ENCODE measurements at regions not wholly inside any gene's neighbourhood (a gene's known extent, or its start where the extent isn't known, plus 50 kb on each side); places are given as distances from the start of the nearest gene placed in this dataset.

DNA sequence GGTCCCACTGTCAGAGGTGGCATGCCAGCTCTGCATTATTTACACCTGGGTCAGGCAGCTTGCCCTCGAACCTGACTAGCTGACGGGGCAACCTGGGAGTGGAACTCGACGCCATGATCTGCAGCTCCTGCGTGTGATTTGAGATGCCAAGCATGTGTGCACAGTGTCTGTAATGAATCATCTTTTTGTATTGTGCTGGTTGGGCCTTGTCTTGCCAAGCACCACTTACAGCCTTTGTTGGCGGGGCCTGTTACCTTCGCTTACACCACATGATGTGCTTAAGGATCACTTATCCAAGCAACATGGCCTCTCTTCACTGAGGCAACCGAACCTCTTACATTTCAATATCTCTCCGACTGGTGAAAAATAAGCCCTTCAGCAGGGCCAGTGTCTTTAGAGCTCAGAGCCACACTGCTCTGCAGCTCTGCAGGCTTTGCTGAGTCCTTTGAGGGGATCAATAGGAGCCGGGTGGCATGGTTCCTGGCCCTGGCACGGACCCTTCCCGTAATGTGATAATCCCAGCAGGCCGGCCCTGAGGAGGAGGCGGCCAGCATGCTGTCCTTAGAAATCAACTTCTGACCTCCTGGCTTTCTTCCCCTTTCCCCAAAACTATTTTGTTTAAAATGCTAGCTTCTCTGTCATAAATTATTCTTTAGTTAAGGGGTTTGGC, 297.7 kb upstream of the CD180 start:
- no peak for DNase-seq (ENCODE audit: low spot score)

DNA sequence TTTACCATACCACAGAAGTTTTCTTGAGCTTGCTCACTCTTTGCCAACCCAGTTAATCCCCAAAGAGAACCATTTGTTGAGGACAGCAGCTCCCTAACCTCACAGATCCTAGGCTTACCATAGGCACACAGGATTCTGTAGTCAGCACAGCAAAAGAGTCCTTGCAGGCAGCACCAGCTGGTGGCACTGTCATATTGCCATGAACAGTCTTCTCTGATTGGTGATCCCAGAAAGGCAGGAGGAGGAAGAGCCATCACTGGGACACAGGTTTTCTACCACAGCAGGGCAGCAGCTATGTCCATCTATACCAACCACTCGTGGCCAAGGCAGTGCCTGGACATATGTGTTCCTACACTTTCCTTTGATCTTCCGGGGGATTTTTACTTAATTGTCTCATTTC, 297.1 kb upstream of the CD180 start:
- ATAC-seq, result peak; percentile 99
- peak; percentile 69 for DNase-seq (ENCODE audit: low spot score)

More for the DNA sequence above, 297.7 kb upstream of the CD180 start:
- ATAC-seq, result peak; percentile 60

DNA sequence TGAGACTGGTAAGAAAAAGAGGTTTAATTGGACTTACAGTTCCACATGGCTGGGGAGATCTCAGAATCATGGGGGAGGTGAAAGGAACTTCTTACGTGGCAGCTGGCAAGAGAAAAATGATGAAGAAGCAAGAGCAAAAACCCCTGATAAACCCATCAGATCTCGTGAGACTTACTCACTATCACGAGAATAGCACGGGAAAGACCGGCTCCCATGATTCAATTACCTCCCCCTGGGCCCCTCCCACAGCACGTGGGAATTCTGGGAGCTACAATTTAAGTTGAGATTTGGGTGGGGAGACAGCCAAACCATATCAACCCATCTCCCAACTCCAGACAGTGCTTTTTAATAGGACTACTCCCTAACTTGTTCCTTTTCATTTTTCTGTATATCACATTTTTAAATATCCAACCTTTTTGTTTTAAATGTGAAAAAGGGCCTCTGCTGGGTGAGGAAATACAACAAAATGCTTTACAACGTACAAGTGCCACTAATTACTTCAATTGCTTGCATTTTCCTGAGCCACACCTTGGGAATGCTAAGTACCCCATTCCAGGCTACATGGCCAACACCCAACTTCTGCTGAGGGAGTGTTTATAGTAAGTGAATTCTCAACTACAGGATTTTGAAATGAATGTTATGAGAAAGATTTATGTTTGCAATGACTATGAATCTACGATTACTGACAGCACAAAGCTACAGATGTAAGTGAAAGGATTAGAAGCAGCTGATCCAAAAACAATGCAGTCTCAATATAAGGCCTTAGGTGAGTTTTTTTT, 294.1 kb upstream of the CD180 start:
- ATAC-seq (no peak), DNase-seq (ENCODE audit: low spot score) (no peak)

DNA sequence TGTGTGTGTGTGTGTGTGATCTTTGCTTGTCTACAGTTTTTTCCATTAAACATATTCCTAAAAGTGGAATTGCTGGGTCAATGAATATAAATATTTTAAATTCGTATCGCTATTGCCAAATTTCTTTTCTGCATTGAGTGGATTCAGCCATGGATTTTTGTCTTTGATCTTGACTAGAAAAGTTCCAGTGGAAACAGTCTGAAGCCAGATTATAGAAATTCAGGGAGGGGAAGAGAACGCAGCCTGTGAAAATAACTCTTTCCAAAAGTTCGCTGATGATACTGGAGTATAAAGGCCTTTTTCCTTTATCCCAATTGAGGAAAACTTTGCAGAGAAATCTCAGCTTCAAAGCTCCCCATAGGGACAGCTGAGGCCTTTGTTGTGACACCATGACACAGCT, 292.3 kb upstream of the CD180 start:
- ATAC-seq (no peak), DNase-seq (ENCODE audit: low spot score) (no peak)

DNA sequence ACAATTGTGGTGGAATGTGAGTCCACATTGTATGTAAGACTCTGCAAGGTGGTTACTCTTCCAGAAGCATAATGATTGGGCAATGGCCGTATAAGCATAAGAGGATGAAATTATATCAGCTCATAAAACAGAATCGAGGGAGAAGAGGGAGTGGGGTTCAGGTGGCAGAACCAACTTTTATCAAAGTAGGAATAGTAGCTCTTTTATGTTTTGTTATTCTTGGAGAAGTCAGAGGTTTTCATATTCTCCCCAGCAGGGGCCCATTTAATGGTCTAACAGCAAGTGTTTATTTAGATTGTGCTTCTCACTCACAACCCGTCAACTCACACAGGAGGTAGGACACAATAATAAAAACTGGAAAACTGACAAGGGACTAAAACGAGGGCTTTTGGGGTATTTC, 291.3 kb upstream of the CD180 start:
- ATAC-seq (no peak), DNase-seq (ENCODE audit: low spot score) (no peak)

DNA sequence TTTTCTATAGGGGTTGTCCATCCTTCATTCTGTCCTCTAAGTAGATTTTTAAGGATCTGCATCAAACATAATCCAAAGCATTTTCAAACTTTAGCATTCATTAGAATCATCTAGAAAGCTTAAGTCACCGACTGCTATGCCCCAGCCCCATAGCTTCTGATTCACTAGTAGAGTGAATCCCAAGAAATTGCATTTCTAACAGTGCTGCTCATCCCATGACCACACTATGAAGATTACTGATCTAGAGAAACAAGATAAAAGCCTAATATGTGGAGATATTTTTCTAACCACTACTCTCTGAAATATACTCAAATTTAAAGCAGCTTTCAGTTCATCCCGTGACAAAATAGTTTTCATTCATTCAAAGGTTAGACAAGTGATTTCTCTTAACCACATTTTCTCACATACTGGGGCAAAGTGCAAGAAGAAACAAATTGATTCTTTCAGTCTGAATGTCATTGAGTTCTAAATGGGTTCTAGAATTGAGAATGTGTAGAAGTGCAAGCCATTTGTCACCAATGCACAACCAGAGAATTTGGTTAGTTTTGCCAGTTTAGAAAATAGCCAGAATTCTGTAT, 286.9 kb upstream of the CD180 start:
- no peak for ATAC-seq
- no peak for DNase-seq (ENCODE audit: low spot score)

DNA sequence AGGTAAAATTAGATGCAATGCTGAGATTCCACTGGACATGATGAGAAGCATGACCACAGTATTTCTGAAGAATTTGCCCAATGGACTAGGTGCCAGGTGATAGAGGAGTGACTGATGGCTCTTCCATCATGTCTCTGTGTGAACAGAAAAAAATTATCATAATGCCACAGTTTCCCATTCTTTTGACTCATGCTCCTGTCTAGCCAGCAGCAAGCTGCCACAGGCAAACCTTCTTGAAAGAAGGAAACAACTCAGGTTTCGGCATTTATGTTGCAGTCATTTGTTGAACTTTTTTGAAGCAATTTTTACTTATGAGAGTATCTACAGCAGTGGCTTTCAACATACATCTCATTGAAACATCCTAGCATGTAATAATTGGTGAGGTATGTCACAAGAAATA, 284.8 kb upstream of the CD180 start:
- DNase-seq (ENCODE audit: low spot score), result no peak
- no peak for ATAC-seq

DNA sequence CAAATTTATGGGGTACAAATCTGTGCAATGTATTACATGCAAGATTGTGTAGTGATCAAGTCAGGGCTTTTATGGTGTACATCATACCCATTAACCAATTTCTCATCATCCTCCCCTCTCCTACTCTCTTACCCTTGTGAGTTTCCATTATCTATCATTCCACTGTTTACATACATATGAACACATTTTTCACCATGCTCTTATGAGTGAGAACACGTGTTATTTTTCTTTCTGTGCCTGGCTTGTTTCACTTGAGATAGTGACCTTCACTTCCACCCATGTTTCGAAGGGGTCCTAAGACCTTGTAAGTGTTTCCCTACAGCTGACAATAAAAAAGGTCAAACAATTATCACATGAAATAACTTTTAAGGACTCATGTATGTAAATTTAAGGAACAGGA, 281.7 kb upstream of the CD180 start:
- DNase-seq (ENCODE audit: low spot score), result no peak
- ATAC-seq, result no peak

DNA sequence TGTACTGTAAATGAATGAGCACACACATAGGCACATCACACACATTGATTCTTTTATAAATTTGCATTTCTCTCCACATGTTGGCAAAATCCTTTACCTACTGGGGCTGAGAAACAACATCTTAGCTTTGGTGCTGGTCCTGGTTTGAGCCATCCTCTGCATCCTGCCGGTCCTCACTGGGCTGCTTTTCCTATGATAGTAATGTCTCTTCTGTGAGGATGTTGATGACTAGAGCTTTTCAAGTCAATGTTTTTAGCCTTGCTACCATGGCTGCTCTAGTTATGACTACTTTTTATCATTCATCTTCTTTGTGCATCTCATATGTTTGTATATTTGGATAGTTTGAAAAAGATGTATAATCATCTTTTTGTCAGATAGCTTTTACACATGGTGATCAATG, 280.4 kb upstream of the CD180 start:
- no peak for ATAC-seq
- DNase-seq (ENCODE audit: low spot score), result no peak

DNA sequence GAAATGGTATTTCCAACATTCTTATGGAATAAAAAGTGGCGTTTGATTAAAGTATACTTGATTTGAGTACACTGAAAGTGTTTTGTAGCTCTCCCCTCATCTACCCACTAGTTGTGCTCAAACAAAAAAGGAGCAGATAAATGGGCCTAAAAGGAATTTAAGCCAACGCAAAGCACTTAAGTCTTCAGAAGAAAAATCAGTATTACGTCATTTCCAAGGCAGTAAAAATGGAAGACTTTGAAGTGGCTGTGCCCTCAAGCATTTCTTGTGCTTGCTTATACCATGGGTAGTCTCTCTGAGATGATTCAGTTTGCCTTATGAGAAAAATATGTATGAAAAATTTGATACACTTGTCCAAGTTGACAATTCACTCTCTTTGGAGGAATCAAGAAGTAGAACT, 279.9 kb upstream of the CD180 start:
- DNase-seq (ENCODE audit: low spot score) (no peak), ATAC-seq (no peak)

DNA sequence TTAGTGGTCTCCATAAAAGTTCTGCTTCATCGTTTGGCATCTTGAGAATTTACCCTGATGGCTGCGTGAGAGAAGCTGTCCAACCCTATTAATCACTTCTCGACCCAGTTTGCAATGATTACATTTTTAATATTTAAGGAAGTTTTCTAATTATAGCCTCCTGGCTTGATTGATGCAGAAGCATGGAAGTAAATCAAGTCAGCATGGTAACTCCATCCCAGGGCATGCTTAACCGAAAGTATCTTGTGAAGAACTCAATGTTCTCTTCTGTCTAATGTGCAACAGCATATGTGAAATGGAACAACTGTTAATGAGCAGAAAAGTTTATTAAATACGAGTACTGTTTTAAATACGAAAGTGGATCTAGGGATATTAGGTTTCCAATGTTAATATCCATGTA, 278.9 kb upstream of the CD180 start:
- ATAC-seq (no peak), DNase-seq (ENCODE audit: low spot score) (no peak)

DNA sequence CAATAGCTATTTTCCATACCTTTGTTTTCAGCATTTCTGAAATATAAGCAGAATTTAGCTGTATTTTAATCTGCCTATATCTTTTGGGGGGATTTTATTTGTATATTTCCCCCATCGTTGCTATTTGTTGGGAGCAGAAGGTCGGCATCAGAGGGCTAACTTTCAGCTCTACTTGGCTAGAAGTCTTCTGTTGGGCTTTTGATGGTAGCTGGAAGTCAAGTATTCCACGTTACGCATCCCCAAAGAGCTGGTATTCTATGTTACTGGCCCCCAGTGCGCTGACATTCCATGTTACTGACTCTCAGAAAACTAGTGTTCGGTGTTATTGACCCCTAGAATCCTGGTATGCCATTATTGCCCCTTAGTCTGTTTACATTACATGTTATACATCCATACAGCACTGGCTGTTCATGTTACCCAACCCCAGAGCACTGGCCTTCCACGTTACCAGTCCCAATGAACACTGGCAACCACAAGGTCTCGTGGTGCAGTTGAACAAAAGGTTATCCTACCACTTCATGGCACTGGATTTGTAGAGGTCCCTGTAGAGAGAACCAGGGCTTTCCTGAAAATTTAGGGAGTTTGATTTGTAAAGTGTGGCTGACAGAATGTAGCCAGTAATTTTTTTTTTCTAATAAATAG, 278.1 kb upstream of the CD180 start:
- ATAC-seq (no peak), DNase-seq (ENCODE audit: low spot score) (no peak)

DNA sequence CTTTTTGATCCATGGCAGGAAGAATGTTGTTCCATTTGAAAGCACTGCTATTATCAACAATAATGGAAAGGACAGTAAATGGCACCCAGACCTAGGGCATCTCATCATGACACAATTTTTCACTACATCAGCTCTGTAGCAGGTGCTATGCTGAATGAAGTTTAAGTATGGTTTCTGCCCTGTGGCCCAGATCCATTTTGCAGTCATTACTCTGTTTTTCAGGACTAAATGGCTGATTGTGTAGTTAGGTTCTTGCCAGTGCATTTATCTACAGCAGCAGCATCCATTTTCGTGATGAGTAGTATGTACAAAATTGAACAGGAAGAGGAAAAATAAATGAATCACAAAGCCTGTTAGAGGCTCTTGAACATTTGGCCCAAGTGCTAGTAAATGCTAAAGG, 270.5 kb upstream of the CD180 start:
- DNase-seq (ENCODE audit: low spot score) (no peak), ATAC-seq (no peak)

DNA sequence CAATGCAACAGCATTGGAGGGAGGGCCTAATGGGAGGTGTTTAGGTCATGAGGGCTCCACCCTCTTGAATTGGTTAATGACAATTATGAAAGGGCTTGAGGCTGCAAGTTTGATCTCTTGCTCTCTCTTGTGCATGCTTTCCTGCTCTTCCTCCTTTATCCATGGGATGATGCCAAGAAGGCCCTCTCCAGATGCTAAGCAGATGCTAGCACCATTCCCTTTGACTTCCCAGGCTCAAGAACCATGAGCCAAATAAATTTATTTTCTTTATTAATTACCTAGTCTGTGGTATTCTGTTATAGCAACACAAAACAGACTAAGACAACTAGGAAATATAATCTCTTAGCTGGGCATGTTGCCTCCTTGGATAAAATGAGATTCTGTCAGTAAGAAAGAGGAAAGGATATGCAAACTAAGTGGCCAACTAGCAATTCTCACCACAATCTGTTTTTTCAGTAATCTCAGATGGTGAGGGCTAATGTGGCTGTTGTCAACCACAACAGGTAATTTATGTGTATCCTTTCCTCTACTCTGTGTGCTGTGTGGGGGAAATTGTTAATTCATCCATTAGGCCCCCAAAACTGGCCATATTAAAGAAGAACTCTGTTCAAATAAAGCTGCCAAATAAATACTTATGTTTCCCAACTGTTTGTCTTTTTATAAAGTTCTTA, 269.1 kb upstream of the CD180 start:
- no peak for ATAC-seq
- no peak for DNase-seq (ENCODE audit: low spot score)

DNA sequence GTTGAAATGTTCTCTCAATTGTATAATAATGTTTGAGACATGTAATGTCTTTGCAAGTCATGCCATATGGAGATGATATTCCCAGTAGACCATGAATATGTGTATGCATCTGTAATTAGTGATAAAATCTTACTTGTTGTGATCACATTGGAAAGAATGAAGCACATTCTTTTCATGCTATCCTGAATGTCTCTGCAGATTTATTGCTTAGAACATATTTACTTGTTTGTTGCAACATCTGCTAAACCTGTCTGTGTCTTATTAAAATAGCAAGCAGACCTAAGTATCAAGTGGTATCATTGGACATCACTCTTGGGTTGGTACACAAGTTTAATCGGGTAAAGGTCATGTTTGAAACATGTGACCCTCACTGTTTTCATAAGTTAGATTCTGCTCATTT, 265.5 kb upstream of the CD180 start:
- no peak for ATAC-seq
- DNase-seq (ENCODE audit: low spot score), result no peak

DNA sequence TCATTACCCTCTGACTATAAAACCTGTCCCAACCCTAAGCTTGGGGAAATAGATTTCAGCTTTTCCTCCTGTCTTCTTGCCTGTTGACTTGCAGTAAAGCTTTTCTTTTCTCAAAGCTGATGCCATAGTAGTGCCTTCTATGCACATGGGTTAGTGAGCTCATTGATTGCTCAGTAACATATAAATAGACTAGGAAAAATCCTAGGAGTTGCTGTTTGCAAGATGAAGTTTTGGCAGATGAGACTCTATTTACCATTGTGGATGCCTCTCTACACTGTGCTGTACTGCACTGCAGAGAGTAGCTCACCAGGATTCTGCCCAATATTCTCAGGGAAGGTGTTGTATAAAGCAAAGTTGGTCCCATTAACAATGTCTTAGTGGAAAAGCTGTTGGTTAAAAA, 262.7 kb upstream of the CD180 start:
- no peak for DNase-seq (ENCODE audit: low spot score)
- no peak for ATAC-seq

DNA sequence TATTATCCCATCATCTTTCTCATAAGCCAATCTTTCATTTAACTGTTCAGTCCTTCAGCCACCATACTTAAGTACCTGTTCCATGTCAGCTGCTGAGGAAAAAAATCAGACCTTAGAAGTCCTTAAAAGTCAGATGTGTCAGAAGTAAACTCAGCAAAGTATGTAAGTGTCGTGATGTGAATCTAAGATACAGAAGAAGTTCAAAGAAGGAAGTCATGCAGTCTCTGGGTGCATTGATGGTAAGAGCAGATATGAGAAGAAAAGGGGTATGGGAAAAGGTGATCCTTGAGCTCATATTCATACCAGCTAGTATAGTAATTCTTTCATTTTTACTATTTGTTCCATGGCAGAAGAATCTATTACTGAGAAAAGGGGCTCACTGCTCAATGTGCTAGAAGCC, 259.4 kb upstream of the CD180 start:
- DNase-seq (ENCODE audit: low spot score), result no peak
- no peak for ATAC-seq

DNA sequence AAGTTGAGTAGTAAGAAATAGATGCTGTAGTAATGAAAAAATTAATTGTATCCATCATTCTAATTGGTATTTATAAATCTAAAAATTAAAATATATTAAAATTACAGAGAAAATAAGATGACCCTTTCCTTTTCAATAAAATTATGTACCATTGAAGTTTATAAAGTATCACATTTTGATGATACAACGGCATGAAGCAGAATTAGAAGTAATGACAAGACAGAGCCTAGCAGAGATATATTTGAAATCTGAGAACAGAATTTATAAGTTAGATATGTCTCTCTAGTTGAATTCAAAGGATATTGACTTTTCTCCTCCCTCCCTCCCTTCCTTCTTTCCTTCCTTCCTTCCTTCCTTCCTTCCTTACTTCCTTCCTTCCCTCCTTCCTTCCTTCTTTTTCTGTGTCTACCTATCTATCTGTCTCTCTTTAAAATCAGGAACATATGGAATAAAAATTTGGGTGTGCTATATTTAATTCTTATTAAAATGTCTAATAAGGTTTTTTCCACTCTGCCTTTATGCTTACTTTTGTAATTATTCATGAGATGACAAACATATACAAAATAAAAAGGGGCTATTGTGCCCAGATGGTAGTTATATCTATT, 258.5 kb upstream of the CD180 start:
- ATAC-seq, result no peak
- no peak for DNase-seq (ENCODE audit: low spot score)

DNA sequence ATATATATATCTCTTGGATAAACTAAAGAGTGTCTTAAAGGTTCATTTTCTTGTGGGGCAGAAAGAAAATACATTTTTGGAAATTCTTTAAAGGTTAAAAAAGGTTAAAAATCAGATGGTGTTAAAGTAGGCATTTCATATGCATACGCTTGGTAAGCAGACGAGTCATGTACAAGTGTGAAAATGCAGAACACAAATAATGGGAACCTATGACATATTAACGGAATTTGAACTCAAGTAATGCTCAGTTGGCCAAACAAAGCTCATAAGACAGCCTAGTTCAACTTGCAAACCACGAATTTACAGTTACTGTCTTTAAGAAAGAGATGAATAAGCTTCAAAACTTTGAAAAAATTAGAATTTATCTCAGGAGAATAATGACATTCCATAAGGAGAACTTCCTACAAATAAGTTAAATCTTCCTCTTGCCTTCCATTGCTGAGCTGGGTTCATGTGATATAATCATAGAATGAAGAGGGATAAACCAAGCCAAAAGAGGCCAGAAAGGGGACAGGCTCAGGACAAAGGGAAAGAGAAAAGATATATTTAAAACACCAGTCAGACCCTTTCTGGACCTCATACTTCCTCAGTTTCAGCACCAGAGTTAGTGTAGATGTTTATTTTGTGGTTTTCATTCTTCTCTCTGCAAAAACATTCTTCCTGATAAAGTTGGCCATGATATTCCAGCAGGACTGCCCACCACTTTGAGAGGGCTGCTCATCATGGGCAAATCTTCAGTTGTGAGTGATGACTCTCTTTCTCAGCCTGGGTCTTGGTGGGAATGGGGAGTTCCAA, 256.7 kb upstream of the CD180 start:
- DNase-seq (ENCODE audit: low spot score) (no peak), ATAC-seq (no peak)

DNA sequence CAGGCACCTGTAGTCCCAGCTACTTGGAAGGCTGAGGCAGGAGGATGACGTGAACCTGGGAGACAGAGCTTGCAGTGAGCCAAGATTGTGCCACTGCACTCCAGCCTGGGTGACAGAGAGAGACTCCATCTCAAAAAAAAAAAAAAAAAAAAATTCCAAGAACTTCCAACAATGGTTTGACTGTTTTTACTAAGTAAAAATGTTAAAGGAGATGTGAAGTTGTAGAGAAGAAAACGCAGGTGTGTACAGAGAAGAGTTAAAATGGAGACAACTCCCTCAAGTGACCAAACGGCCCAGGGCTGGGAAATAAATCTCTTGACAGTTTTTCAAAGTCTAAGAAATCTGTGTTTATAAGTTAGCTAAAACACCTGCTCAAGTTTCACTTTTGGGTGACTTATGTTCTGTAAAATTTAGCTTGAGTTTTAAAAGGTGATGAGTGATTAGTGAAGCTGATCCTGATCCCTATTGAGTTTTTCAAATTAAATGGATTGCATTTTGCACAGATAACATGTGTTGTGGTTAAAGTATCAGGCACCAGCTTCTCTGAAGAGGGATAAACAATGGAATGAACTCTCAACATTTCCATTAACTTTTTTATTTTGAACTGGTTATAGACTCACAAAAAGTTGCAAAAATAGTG, 255.2 kb upstream of the CD180 start:
- ATAC-seq (no peak), DNase-seq (ENCODE audit: low spot score) (no peak)
